ENCODE measurements at regions not wholly inside any gene's neighbourhood (a gene's known extent, or its start where the extent isn't known, plus 50 kb on each side); places are given as distances from the start of the nearest gene placed in this dataset.
"Not testable (repeated sequence)": the region's sequence is repeated elsewhere in the genome, so short reads cannot be mapped to it uniquely, and the experiment has no call there.

DNA sequence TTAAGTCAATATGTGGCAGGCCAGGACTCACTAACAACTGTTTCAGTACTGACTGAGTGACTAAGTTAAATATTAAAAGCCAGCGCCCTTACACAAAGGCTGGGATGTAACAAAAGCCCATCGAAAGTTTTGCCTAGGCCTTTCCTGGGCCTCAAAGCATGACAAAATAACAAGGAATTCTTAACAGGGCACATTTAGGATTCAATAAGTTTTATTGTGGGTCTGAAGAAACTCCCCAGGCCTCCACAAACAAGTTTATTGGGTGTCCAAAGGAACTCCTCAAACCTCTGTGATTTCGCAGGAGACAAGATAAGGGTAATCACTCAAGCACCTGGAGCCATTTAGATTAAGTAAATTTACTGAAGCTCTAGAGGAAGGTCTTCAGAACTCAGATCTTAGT is 130.7 kb upstream of the SGCG start:
- no peak for TF ChIP-seq CTCF (IDR thresholded peaks at IDR 0.05; ENCODE audit: low read length, missing control alignments)
- no peak overlapping the region for H3K4me3 ChIP-seq (replicated peaks; ENCODE audit: low read depth, low read length)
- no peak for DNase-seq (ENCODE audit: low read depth)

DNA sequence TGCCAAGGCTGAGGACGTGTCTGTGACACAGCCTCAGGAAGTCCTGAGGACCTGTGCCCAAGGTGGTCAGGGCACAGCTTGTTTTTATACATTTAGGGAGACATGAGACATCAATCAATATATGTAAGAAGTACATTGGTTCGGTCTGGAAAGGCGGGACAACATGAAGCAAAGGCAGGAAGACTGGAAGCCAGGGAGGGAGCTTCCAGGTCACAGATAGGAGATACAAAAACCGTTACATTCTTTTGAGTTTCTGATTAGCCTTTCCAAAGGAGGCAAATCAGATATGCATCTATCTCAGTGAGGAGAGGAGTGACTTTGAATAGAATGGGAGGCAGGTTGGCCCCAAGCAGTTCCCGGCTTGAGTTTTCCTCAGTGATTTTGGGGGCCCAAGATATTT is 127.1 kb upstream of the SGCG start:
- DNase-seq (ENCODE audit: low read depth); H3K4me3 ChIP-seq (replicated peaks; ENCODE audit: low read depth, low read length): not testable (repeated sequence)

GRCh38 chr13:23059173-23059572 is 121.6 kb upstream of the SGCG start:
- no peak overlapping the region for H3K4me3 ChIP-seq (replicated peaks; ENCODE audit: low read depth, low read length)
- no peak for DNase-seq (ENCODE audit: low read depth)
- TF ChIP-seq CTCF (IDR thresholded peaks at IDR 0.05; ENCODE audit: low read length, missing control alignments) = no peak

DNA sequence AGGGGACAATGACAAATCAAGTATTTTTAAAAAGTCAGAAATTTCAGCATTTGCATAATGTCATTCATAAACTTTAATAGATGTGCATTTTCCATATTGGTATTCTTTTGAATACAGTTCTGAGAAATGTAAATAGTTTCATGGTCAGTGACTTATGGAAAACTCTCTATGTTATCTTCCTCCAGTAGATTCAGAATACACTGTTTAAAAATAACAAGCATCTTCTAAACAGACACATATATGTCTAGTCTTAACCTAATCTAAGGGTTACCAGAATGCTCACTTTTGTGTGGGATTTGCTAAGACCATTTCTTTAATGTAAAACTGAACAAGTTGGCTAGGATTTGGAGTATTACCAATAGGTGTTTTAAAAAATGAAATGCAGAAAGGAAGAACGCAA is 119.8 kb upstream of the SGCG start:
- no peak overlapping the region for H3K4me3 ChIP-seq (replicated peaks; ENCODE audit: low read depth, low read length)
- TF ChIP-seq CTCF (IDR thresholded peaks at IDR 0.05; ENCODE audit: low read length, missing control alignments) = no peak
- DNase-seq (ENCODE audit: low read depth) = no peak

DNA sequence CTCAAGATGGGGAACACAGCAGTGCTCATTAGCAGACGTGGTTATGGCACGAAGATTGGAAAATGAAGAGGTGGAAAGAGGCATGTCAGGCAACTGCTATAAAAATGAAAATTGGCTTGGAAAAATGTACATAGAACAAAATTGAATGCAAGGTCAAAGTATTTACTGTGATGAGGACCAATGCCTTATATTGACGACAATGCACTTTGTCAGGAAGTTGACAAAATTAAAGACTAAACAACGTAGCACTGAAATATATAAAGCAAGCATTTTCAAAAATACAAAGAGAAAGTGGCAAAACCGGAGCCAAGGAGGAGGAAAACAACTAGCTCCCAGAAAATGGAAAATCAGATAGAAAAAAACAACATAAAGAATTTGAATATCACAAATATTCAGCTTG is 113.7 kb upstream of the SGCG start:
- no peak for TF ChIP-seq CTCF (IDR thresholded peaks at IDR 0.05; ENCODE audit: low read length, missing control alignments)
- H3K4me3 ChIP-seq (replicated peaks; ENCODE audit: low read depth, low read length) = no peak overlapping the region
- DNase-seq (ENCODE audit: low read depth) = no peak

GRCh38 chr13:23069566-23069965 is 111.2 kb upstream of the SGCG start:
- no peak for TF ChIP-seq CTCF (IDR thresholded peaks at IDR 0.05; ENCODE audit: low read length, missing control alignments)
- no peak overlapping the region for H3K4me3 ChIP-seq (replicated peaks; ENCODE audit: low read depth, low read length)
- DNase-seq (ENCODE audit: low read depth) = peak; percentile 83

GRCh38 chr13:23074075-23074828 is 106.5 kb upstream of the SGCG start:
- TF ChIP-seq CTCF (IDR thresholded peaks at IDR 0.05; ENCODE audit: low read length, missing control alignments) = no peak
- DNase-seq (ENCODE audit: low read depth) = peak; percentile 3
- no peak overlapping the region for H3K4me3 ChIP-seq (replicated peaks; ENCODE audit: low read depth, low read length)
